ENCODE measurements at regions not wholly inside any gene's neighbourhood (a gene's known extent, or its start where the extent isn't known, plus 50 kb on each side); places are given as distances from the start of the nearest gene placed in this dataset.
"Not testable (repeated sequence)": the region's sequence is repeated elsewhere in the genome, so short reads cannot be mapped to it uniquely, and the experiment has no call there.

GRCh38 chr4:107442538-107443111, 277.4 kb downstream of the PAPSS1 start:
- peaks cover 1% of the 10 kb centered on the region for H3K27me3 Mint-ChIP-seq (ENCODE audit: unreplicated experiment)
- no peak overlapping the region for H3K4me3 Mint-ChIP-seq (ENCODE audit: unreplicated experiment)
- H3K27ac Mint-ChIP-seq (ENCODE audit: unreplicated experiment): no peak overlapping the region
- no peak for TF ChIP-seq CTCF (IDR thresholded peaks at IDR 0.05; ENCODE audit: unreplicated experiment)
- H3K36me3 Mint-ChIP-seq (ENCODE audit: low read depth, unreplicated experiment): no peaks in the 10 kb centered on the region
- H3K4me1 Mint-ChIP-seq (ENCODE audit: unreplicated experiment): no peaks in the 10 kb centered on the region
- DNase-seq (ENCODE audit: low spot score): no peak
- no peaks in the 10 kb centered on the region for H3K9me3 Mint-ChIP-seq (ENCODE audit: unreplicated experiment)

GRCh38 chr4:107439401-107439800, 280.6 kb downstream of the PAPSS1 start:
- Mint-ChIP-seq H3K4me1 (ENCODE audit: unreplicated experiment) (no peaks in the 10 kb centered on the region), H3K36me3 (ENCODE audit: low read depth, unreplicated experiment) (no peaks in the 10 kb centered on the region), H3K9me3 (ENCODE audit: unreplicated experiment) (no peaks in the 10 kb centered on the region), H3K27ac (ENCODE audit: unreplicated experiment) (no peak overlapping the region), H3K27me3 (ENCODE audit: unreplicated experiment) (peaks cover 1% of the 10 kb centered on the region), H3K4me3 (ENCODE audit: unreplicated experiment) (no peak overlapping the region)
- no peak for DNase-seq (ENCODE audit: low spot score)
- TF ChIP-seq CTCF (IDR thresholded peaks at IDR 0.05; ENCODE audit: unreplicated experiment): no peak

GRCh38 chr4:107436471-107436870, 283.6 kb downstream of the PAPSS1 start:
- DNase-seq (ENCODE audit: low spot score); H3K4me3 Mint-ChIP-seq (ENCODE audit: unreplicated experiment); H3K36me3 Mint-ChIP-seq (ENCODE audit: low read depth, unreplicated experiment); H3K27ac Mint-ChIP-seq (ENCODE audit: unreplicated experiment); H3K27me3 Mint-ChIP-seq (ENCODE audit: unreplicated experiment); H3K4me1 Mint-ChIP-seq (ENCODE audit: unreplicated experiment); H3K9me3 Mint-ChIP-seq (ENCODE audit: unreplicated experiment): not testable (repeated sequence)

- Mint-ChIP-seq H3K9me3 (ENCODE audit: unreplicated experiment) (no peaks in the 10 kb centered on the region), H3K36me3 (ENCODE audit: low read depth, unreplicated experiment) (no peaks in the 10 kb centered on the region), H3K4me1 (ENCODE audit: unreplicated experiment) (peaks cover 2% of the 10 kb centered on the region), H3K4me3 (ENCODE audit: unreplicated experiment) (no peak overlapping the region), H3K27me3 (ENCODE audit: unreplicated experiment) (no peaks in the 10 kb centered on the region), H3K27ac (ENCODE audit: unreplicated experiment) (no peak overlapping the region)
- no peak for DNase-seq (ENCODE audit: low spot score)
- TF ChIP-seq CTCF (IDR thresholded peaks at IDR 0.05; ENCODE audit: unreplicated experiment): no peak
Measured at GRCh38 chr4:107432451-107432850, 287.6 kb downstream of the PAPSS1 start.

GRCh38 chr4:107423677-107424405, 296.2 kb downstream of the PAPSS1 start:
- Mint-ChIP-seq H3K27me3 (ENCODE audit: unreplicated experiment) (peaks cover 2% of the 10 kb centered on the region), H3K9me3 (ENCODE audit: unreplicated experiment) (no peaks in the 10 kb centered on the region), H3K36me3 (ENCODE audit: low read depth, unreplicated experiment) (no peaks in the 10 kb centered on the region), H3K27ac (ENCODE audit: unreplicated experiment) (no peak overlapping the region), H3K4me3 (ENCODE audit: unreplicated experiment) (no peak overlapping the region), H3K4me1 (ENCODE audit: unreplicated experiment) (peaks cover 8% of the 10 kb centered on the region)
- DNase-seq (ENCODE audit: low spot score): no peak
- no peak for TF ChIP-seq CTCF (IDR thresholded peaks at IDR 0.05; ENCODE audit: unreplicated experiment)

GRCh38 chr4:107419536-107419935, 300.5 kb downstream of the PAPSS1 start:
- H3K36me3 Mint-ChIP-seq (ENCODE audit: low read depth, unreplicated experiment); DNase-seq (ENCODE audit: low spot score); H3K4me1 Mint-ChIP-seq (ENCODE audit: unreplicated experiment); H3K27ac Mint-ChIP-seq (ENCODE audit: unreplicated experiment); H3K9me3 Mint-ChIP-seq (ENCODE audit: unreplicated experiment); H3K27me3 Mint-ChIP-seq (ENCODE audit: unreplicated experiment); H3K4me3 Mint-ChIP-seq (ENCODE audit: unreplicated experiment): not testable (repeated sequence)

All from endothelial cell (in vitro differentiated cells).